Chondrocyte (in vitro differentiated cells): ENCODE measurements at regions not wholly inside any gene's neighbourhood (a gene's known extent, or its start where the extent isn't known, plus 50 kb on each side); places are given as distances from the start of the nearest gene placed in this dataset.

ENCODE experiments used
- DNase-seq: peaks from one replicate; pipeline ENCODE4 v3.0.0; 2021; ENCODE audit warnings: mixed read lengths, low spot score
- H3K27ac Mint-ChIP-seq: one replicate; pipeline ENCODE4 v1.8.0; 2021; ENCODE audit warnings: mild to moderate bottlenecking, moderate library complexity, mixed read lengths; ENCODE audit not compliant: unreplicated experiment
- H3K27me3 Mint-ChIP-seq: 2 replicates; pipeline ENCODE4 v1.8.0; 2021; ENCODE audit warnings: low read depth, mixed read lengths
- H3K36me3 Mint-ChIP-seq: 2 replicates; pipeline ENCODE4 v1.8.0; 2021; ENCODE audit warnings: low read depth, mixed read lengths
- H3K4me1 Mint-ChIP-seq: 2 replicates; pipeline ENCODE4 v1.8.0; 2021; ENCODE audit warnings: low read depth, mild to moderate bottlenecking, mixed read lengths
- H3K4me3 Mint-ChIP-seq: one replicate; pipeline ENCODE4 v1.8.0; 2021; ENCODE audit warnings: mild to moderate bottlenecking, moderate library complexity, mixed read lengths; ENCODE audit not compliant: unreplicated experiment
- H3K9me3 Mint-ChIP-seq: 2 replicates; pipeline ENCODE4 v1.8.0; 2021; ENCODE audit warnings: low read depth, mixed read lengths
- CTCF ChIP-seq: fragments of 200-600 bp; sonication (generic); IDR thresholded peaks from 2 replicates; pipeline ENCODE4 v1.5.0; 2021; ENCODE audit warnings: antibody characterized with exemption, mild to moderate bottlenecking, moderate library complexity

- H3K36me3 Mint-ChIP-seq, result no peaks in the 10 kb centered on the region
- H3K4me1 Mint-ChIP-seq, result no peaks in the 10 kb centered on the region
- TF ChIP-seq CTCF, result no peak
- no peak overlapping the region for H3K27ac Mint-ChIP-seq
- peaks cover 7% of the 10 kb centered on the region for H3K27me3 Mint-ChIP-seq
- no peaks in the 10 kb centered on the region for H3K9me3 Mint-ChIP-seq
- no peak for DNase-seq
- no peak overlapping the region for H3K4me3 Mint-ChIP-seq
Observed at GRCh38 chr3:159113221-159113875, 311.5 kb downstream of the MFSD1 start.

GRCh38 chr3:159114582-159114981 is 312.7 kb downstream of the MFSD1 start:
- Mint-ChIP-seq H3K9me3 (no peaks in the 10 kb centered on the region), H3K4me3 (no peak overlapping the region), H3K36me3 (no peaks in the 10 kb centered on the region), H3K27ac (no peak overlapping the region), H3K4me1 (no peaks in the 10 kb centered on the region), H3K27me3 (peaks cover 7% of the 10 kb centered on the region)
- TF ChIP-seq CTCF, result no peak
- no peak for DNase-seq

- Mint-ChIP-seq H3K36me3 (no peaks in the 10 kb centered on the region), H3K4me3 (no peak overlapping the region), H3K4me1 (no peaks in the 10 kb centered on the region), H3K27ac (no peak overlapping the region), H3K27me3 (peaks cover 15% of the 10 kb centered on the region), H3K9me3 (peaks cover 4% of the 10 kb centered on the region)
- no peak for DNase-seq
- no peak for TF ChIP-seq CTCF
Observed at GRCh38 chr3:159123877-159124276, 322.0 kb downstream of the MFSD1 start.

GRCh38 chr3:159126261-159127020 is 324.6 kb downstream of the MFSD1 start:
- no peak overlapping the region for H3K4me3 Mint-ChIP-seq
- no peaks in the 10 kb centered on the region for H3K36me3 Mint-ChIP-seq
- peaks cover 19% of the 10 kb centered on the region for H3K27me3 Mint-ChIP-seq
- TF ChIP-seq CTCF, result no peak
- DNase-seq, result no peak
- H3K9me3 Mint-ChIP-seq, result peaks cover 4% of the 10 kb centered on the region
- no peaks in the 10 kb centered on the region for H3K4me1 Mint-ChIP-seq
- H3K27ac Mint-ChIP-seq, result no peak overlapping the region

- DNase-seq, result no peak
- no peaks in the 10 kb centered on the region for H3K4me1 Mint-ChIP-seq
- H3K27ac Mint-ChIP-seq, result no peak overlapping the region
- no peaks in the 10 kb centered on the region for H3K36me3 Mint-ChIP-seq
- H3K4me3 Mint-ChIP-seq, result no peak overlapping the region
- H3K27me3 Mint-ChIP-seq, result peaks cover 23% of the 10 kb centered on the region
- TF ChIP-seq CTCF, result no peak
- peaks cover 4% of the 10 kb centered on the region for H3K9me3 Mint-ChIP-seq
Observed at GRCh38 chr3:159127021-159127392, 325.2 kb downstream of the MFSD1 start.
